Body of pancreas (tissue), 4 donors: ENCODE measurements at regions not wholly inside any gene's neighbourhood (a gene's known extent, or its start where the extent isn't known, plus 50 kb on each side); places are given as distances from the start of the nearest gene placed in this dataset.
"Not testable (repeated sequence)": the region's sequence is repeated elsewhere in the genome, so short reads cannot be mapped to it uniquely, and the experiment has no call there.

Experiments
- ATAC-seq: fragments of 150-250 bp; one replicate; pipeline ENCODE4 v1.9.1; 2016
- DNase-seq, 4 donors: peaks; one replicate each; pipeline ENCODE4 v3.0.0-alpha.2; 2019
- H3K27ac ChIP-seq, 4 donors: fragments of 200-600 bp; sonication (generic); 1 replicate in 3 of 4; 2 replicates in 1 of 4; pipeline versions ENCODE4 v1.5.1 to v1.6.1; 2016 to 2019; ENCODE audit warnings: mild to moderate bottlenecking in 1 of 4, mixed read lengths in 1 of 4, moderate library complexity in 1 of 4
- H3K27me3 ChIP-seq, 2 donors: fragments of 200-600 bp; sonication (generic); one replicate each; pipeline ENCODE4 v1.6.0; 2016; ENCODE audit warnings: mild to moderate bottlenecking in 1 of 2
- H3K36me3 ChIP-seq, 2 donors: fragments of 200-600 bp; sonication (generic); replicated peaks in 1 of 2; 2 replicates each; pipeline ENCODE4 v1.5.1; 2016; ENCODE audit warnings: low read depth in 2 of 2; ENCODE audit not compliant: insufficient read depth in 1 of 2
- H3K4me1 ChIP-seq: fragments of 200-600 bp; sonication (generic); one replicate; pipeline ENCODE4 v1.6.0; 2016
- H3K4me3 ChIP-seq, 2 donors: fragments of 200-600 bp; sonication (generic); 1 replicate in 1 of 2; 2 replicates in 1 of 2; pipeline ENCODE4 v1.5.1; 2016 to 2019
- H3K9me3 ChIP-seq, 3 donors: fragments of 200-600 bp; sonication (generic); 1 replicate in 2 of 3; 2 replicates in 1 of 3; pipeline ENCODE4 v1.5.1; 2016
- CTCF ChIP-seq, 7 experiments: fragments of 450-650 bp in 4 of 7; fragments of 200-600 bp in 3 of 7; sonication (generic) in 3 of 7; IDR thresholded peaks; one replicate each; pipeline ENCODE4 v1.5.1; 2016 to 2019; ENCODE audit warnings: antibody characterized with exemption in 7 of 7
- POLR2A ChIP-seq, 3 donors: fragments of 450-650 bp; IDR thresholded peaks; one replicate each; pipeline ENCODE4 v1.6.1; 2016; ENCODE audit warnings: antibody characterized with exemption in 3 of 3, mild to moderate bottlenecking in 2 of 3
- whole genome bisulfite sequencing, 2 donors: methylation state at CpG; one replicate each; pipeline ENCODE4 v1.1.5; 2017; 5-methylcytosine and 5-hydroxymethylcytosine counted together
- intact Hi-C: fragments of 100-400 bp; cut with DNase I; formaldehyde crosslinking; loops from one replicate; pipeline ENCODE4 v1.15.1; 2023

GRCh38 chr10:30528429-30528786 is 94.4 kb downstream of the MAP3K8 start:
- ATAC-seq = no peak
- WGBS, 2 donors = 78 to 81% methylated on average over 6 of the region's 6 CpGs
- peak overlapping the region in 1 of 4 donors; percentile 52 for H3K27ac ChIP-seq

GRCh38 chr10:30527623-30528428 is 93.8 kb downstream of the MAP3K8 start:
- H3K4me3 ChIP-seq = no peak overlapping the region
- H3K36me3 ChIP-seq = no peaks in the 10 kb centered on the region
- peak overlapping the region in 3 of 4 donors; percentile 34 to 53 (median 52) for H3K27ac ChIP-seq
- 32 to 43% methylated on average over 12 of the region's 12 CpGs for WGBS, 2 donors
- intact Hi-C loops = no loop called here
- H3K27me3 ChIP-seq = no peaks in the 10 kb centered on the region
- peak; percentile 13 to 18 (median 16) for DNase-seq
- no peaks in the 10 kb centered on the region for H3K9me3 ChIP-seq
- peak in 1 of 3 donors; percentile 7 for TF ChIP-seq POLR2A (IDR thresholded peaks at IDR 0.05)
- no peak for TF ChIP-seq CTCF (IDR thresholded peaks at IDR 0.05)
- peaks cover 8% of the 10 kb centered on the region for H3K4me1 ChIP-seq
- peak; percentile 68 for ATAC-seq

More at GRCh38 chr10:30528429-30528786, 94.4 kb downstream of the MAP3K8 start:
- Histone ChIP-seq H3K27me3 (no peaks in the 10 kb centered on the region), H3K9me3 (no peaks in the 10 kb centered on the region), H3K36me3 (no peaks in the 10 kb centered on the region), H3K4me1 (peaks cover 8% of the 10 kb centered on the region), H3K4me3 (no peak overlapping the region)
- no peak for DNase-seq
- TF ChIP-seq POLR2A (IDR thresholded peaks at IDR 0.05) (no peak), CTCF (IDR thresholded peaks at IDR 0.05) (no peak)
- intact Hi-C loops = no loop called here

DNA sequence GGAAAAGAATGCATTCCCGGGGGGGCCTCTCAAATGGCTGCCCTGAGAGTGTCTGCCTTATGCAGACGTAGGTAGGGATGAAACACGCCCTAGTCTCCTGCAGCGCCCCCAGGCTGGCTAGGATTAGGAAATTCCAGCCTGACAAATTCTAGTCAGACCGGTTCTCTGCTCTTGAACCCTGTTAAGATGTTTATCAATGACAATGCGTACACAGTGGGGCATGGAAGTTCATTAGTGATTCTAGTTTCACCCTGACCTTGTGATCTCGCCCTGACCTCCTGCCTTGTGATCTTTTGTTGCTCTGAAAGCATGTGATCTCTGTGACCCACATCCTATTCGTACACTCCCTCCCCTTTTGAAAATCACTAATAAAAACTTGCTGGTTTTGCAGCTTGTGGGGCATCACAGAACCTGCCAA is 88.7 kb downstream of the MAP3K8 start:
- H3K9me3 ChIP-seq, H3K4me3 ChIP-seq, H3K4me1 ChIP-seq, H3K36me3 ChIP-seq, H3K27me3 ChIP-seq, ATAC-seq, intact Hi-C loops: not testable (repeated sequence)
- WGBS, 2 donors = 12 to 23% methylated on average over 7 to 8 of the region's 8 CpGs
- peak; percentile 41 to 67 (median 58) for DNase-seq
- peak overlapping the region in 2 of 4 donors; percentile 25 to 45 for H3K27ac ChIP-seq

GRCh38 chr10:30518907-30519306 is 84.9 kb downstream of the MAP3K8 start:
- H3K27me3 ChIP-seq = no peaks in the 10 kb centered on the region
- DNase-seq (no peak), ATAC-seq (no peak)
- TF ChIP-seq CTCF (IDR thresholded peaks at IDR 0.05) = no peak
- TF ChIP-seq POLR2A (IDR thresholded peaks at IDR 0.05) = no peak
- WGBS, 2 donors = 65 to 79% methylated on average over 1 of the region's 1 CpG
- H3K36me3 ChIP-seq = no peaks in the 10 kb centered on the region
- no peak overlapping the region for H3K4me3 ChIP-seq
- intact Hi-C loops = no loop called here
- H3K27ac ChIP-seq = no peak overlapping the region
- no peaks in the 10 kb centered on the region for H3K9me3 ChIP-seq
- H3K4me1 ChIP-seq = no peaks in the 10 kb centered on the region
